Panc1 (cell line): ENCODE measurements at regions not wholly inside any gene's neighbourhood (a gene's known extent, or its start where the extent isn't known, plus 50 kb on each side); places are given as distances from the start of the nearest gene placed in this dataset.

Experiments used
- ATAC-seq: fragments of 200-7000 bp; cut with Tn5 transposase; 2 replicates; pipeline ENCODE4 v1.9.1; 2020; ENCODE audit warnings: mild to moderate bottlenecking, moderate library complexity
- BruUV-seq: library from RNA; stranded (reverse); fragments of 400-500 nt; replicated peaks from 2 replicates; lab custom pipeline; 2021; lab: Mats Ljungman, UMichigan
- CTCF ChIA-PET: fragments of 300-600 bp; sonication (Branson Sonifier 250); formaldehyde crosslinking; loops from one replicate; lab custom pipeline; 2022; ENCODE audit warnings: antibody characterized with exemption; lab: Charles Lee
- POLR2A ChIA-PET: fragments of 300-600 bp; sonication (Branson Sonifier 250); formaldehyde crosslinking; loops from one replicate; lab custom pipeline; 2022; ENCODE audit warnings: antibody characterized with exemption; lab: Charles Lee
- DNase-seq: peaks from one replicate; pipeline ENCODE4 v3.0.0-alpha.2; 2010; ENCODE audit warnings: low read depth, low spot score
- H3K27ac ChIP-seq: 2 replicates; pipeline ENCODE4 v1.5.1; 2011; ENCODE audit warnings: mild to moderate bottlenecking, low read length, inconsistent platforms
- H3K27me3 ChIP-seq: fragments of 200-500 bp; sonication (Bioruptor generic); 2 replicates; pipeline ENCODE4 v1.6.0; 2014; ENCODE audit warnings: low read length, inconsistent platforms; ENCODE audit not compliant: control insufficient read depth, insufficient read depth
- H3K36me3 ChIP-seq: fragments of 200-500 bp; sonication (Bioruptor generic); 2 replicates; pipeline ENCODE4 v1.5.1; 2014; ENCODE audit warnings: inconsistent platforms, mild to moderate bottlenecking, low read length, moderate library complexity; ENCODE audit not compliant: control insufficient read depth, insufficient read depth
- H3K4me1 ChIP-seq: 2 replicates; pipeline ENCODE4 v1.5.1; 2011; ENCODE audit warnings: inconsistent platforms, mild to moderate bottlenecking, low read length, moderate library complexity; ENCODE audit not compliant: control insufficient read depth, insufficient read depth
- H3K4me3 ChIP-seq, 2 experiments: 2 replicates each; pipeline ENCODE4 v1.5.1; 2011 to 2012; ENCODE audit warnings: low read depth in 2 of 2, low read length in 2 of 2, mild to moderate bottlenecking in 2 of 2, inconsistent platforms in 1 of 2, moderate library complexity in 1 of 2
- H3K9me3 ChIP-seq: fragments of 200-500 bp; sonication (Bioruptor generic); 2 replicates; pipeline ENCODE4 v1.5.1; 2014; ENCODE audit warnings: low read depth, mild to moderate bottlenecking, inconsistent platforms, low read length, moderate library complexity; ENCODE audit not compliant: control insufficient read depth, insufficient read depth
- CTCF ChIP-seq: fragments of 450-650 bp; IDR thresholded peaks from 2 replicates; pipeline ENCODE4 v1.5.1; 2017; ENCODE audit warnings: mild to moderate bottlenecking
- POLR2AphosphoS5 ChIP-seq: IDR thresholded peaks from 2 replicates; pipeline ENCODE4 v1.6.1; 2012; ENCODE audit warnings: mild to moderate bottlenecking, low read depth, low read length, moderate library complexity
- REST ChIP-seq, 2 experiments: IDR thresholded peaks; 2 replicates each; pipeline ENCODE4 v1.6.1; 2011 to 2012; ENCODE audit warnings: low read depth in 2 of 2, control low read depth in 1 of 2, low read length in 1 of 2, mild to moderate bottlenecking in 1 of 2, moderate library complexity in 1 of 2; ENCODE audit not compliant: insufficient read depth in 1 of 2
- SIN3A ChIP-seq: IDR thresholded peaks from 2 replicates; pipeline ENCODE4 v1.6.1; 2012; ENCODE audit warnings: low read depth, mild to moderate bottlenecking, low read length, moderate library complexity, borderline replicate concordance; ENCODE audit not compliant: insufficient read depth
- TCF7L2 ChIP-seq: IDR thresholded peaks from 2 replicates; pipeline ENCODE4 v1.6.1; 2011; ENCODE audit warnings: mild to moderate bottlenecking, low read depth, low read length, inconsistent platforms
- in situ Hi-C: cut with HindIII; loops from 2 replicates; pipeline ENCODE4 v1.10.0; 2016; ENCODE audit warnings: low sequenced_read_pairs, low pct_unique_long_range_greater_than_20kb
- intact Hi-C: fragments of 100-400 bp; cut with micrococcal nuclease; formaldehyde crosslinking; loops from one replicate; pipeline ENCODE4 v1.10.0; 2022; ENCODE audit not compliant: unreplicated experiment

- Histone ChIP-seq H3K4me1 (no peaks in the 10 kb centered on the region), H3K27ac (no peak overlapping the region), H3K4me3 (no peak overlapping the region), H3K9me3 (no peaks in the 10 kb centered on the region), H3K36me3 (no peaks in the 10 kb centered on the region), H3K27me3 (no peaks in the 10 kb centered on the region)
- no peak for ATAC-seq
- CTCF ChIA-PET, result no interaction called here
- in situ Hi-C loops, result no loop called here
- intact Hi-C loops, result no loop called here
- no TSS peak for BruUV-seq
- TF ChIP-seq POLR2AphosphoS5, result no peak
- TF ChIP-seq TCF7L2, result no peak
- TF ChIP-seq SIN3A, result no peak
- TF ChIP-seq REST (IDR thresholded peaks at IDR 0.05; ENCODE audit: insufficient read depth in 1 of 2, low read depth in 2 of 2, low read length in 1 of 2), result no peak
- TF ChIP-seq CTCF, result no peak
- POLR2A ChIA-PET, result no interaction called here
- DNase-seq, result no peak
These were observed 560.5 kb downstream of the PKHD1 start for GRCh38 chr6:51526922-51527321.

GRCh38 chr6:51528556-51528955 lies 558.9 kb downstream of the PKHD1 start:
- POLR2A ChIA-PET, result no interaction called here
- TF ChIP-seq TCF7L2 (no peak), CTCF (no peak), POLR2AphosphoS5 (no peak), REST (IDR thresholded peaks at IDR 0.05; ENCODE audit: insufficient read depth in 1 of 2, low read depth in 2 of 2, low read length in 1 of 2) (no peak), SIN3A (no peak)
- intact Hi-C loops (no loop called here), in situ Hi-C loops (no loop called here)
- Histone ChIP-seq H3K27me3 (no peaks in the 10 kb centered on the region), H3K4me3 (no peak overlapping the region), H3K27ac (no peak overlapping the region), H3K36me3 (no peaks in the 10 kb centered on the region), H3K4me1 (no peaks in the 10 kb centered on the region), H3K9me3 (no peaks in the 10 kb centered on the region)
- no peak for DNase-seq
- no TSS peak for BruUV-seq
- CTCF ChIA-PET, result no interaction called here
- no peak for ATAC-seq
